A549 (cell line): ENCODE measurements at regions not wholly inside any gene's neighbourhood (a gene's known extent, or its start where the extent isn't known, plus 50 kb on each side); places are given as distances from the start of the nearest gene placed in this dataset.

Experiments used
- ATAC-seq, 2 experiments: fragments of 200-7000 bp in 1 of 2; fragments of >200 bp in 1 of 2; cut with Nextera tagmentation in 1 of 2; cut with Tn5 transposase in 1 of 2; 3 replicates each; pipeline versions ENCODE4 v1.8.0 to v1.9.1; 2018 to 2020; ENCODE audit warnings: mild to moderate bottlenecking in 1 of 2, moderate library complexity in 1 of 2
- CTCF ChIA-PET: fragments of 300-600 bp; sonication (Branson Sonifier 250); formaldehyde crosslinking; extraction: SDS; loops from one replicate; lab custom pipeline; 2021; ENCODE audit warnings: antibody characterized with exemption, inconsistent platforms; lab: Yijun Ruan, JAX
- POLR2A ChIA-PET: fragments of 350-600 bp; formaldehyde crosslinking; extraction: SDS; loops from one replicate; lab custom pipeline; 2021; ENCODE audit warnings: antibody characterized with exemption, inconsistent platforms; lab: Yijun Ruan, JAX
- DNase-seq, 2 experiments: peaks; one replicate each; pipeline versions ENCODE4 v3.0.0 to v3.0.0-alpha.2; 2011 to 2016; ENCODE audit warnings: low read depth in 1 of 2, low spot score in 1 of 2
- FAIRE-seq: peaks from 2 replicates; lab custom pipeline; 2011; peaks lifted over from hg19 to GRCh38; lab: Jason Lieb, UNC
- H3K27ac ChIP-seq, 2 experiments: fragments of >200 bp; sonication (Bioruptor Twin); formaldehyde crosslinking; 3 replicates each; pipeline ENCODE4 v1.5.1; 2016 to 2017
- H3K4me1 ChIP-seq: fragments of >200 bp; sonication (Bioruptor Twin); formaldehyde crosslinking; 3 replicates; pipeline ENCODE4 v1.6.1; 2016
- H3K4me2 ChIP-seq: fragments of >200 bp; sonication (Bioruptor Twin); formaldehyde crosslinking; 3 replicates; pipeline ENCODE4 v1.6.1; 2016
- H3K4me3 ChIP-seq: fragments of >200 bp; sonication (Bioruptor Twin); formaldehyde crosslinking; 3 replicates; pipeline ENCODE4 v1.5.1; 2016
- H3K9me3 ChIP-seq: fragments of >200 bp; sonication (Bioruptor Twin); formaldehyde crosslinking; 3 replicates; pipeline ENCODE4 v1.6.1; 2016
- BHLHE40 ChIP-seq: IDR thresholded peaks from 2 replicates; pipeline ENCODE4 v1.6.1; 2012; ENCODE audit warnings: low read depth, low read length, inconsistent platforms
- CHD2 ChIP-seq: fragments of 150-350 bp; IDR thresholded peaks from 2 replicates; pipeline ENCODE4 v1.6.1; 2014; ENCODE audit warnings: low read length; ENCODE audit not compliant: partially characterized antibody
- CHD4 ChIP-seq: fragments of 200-600 bp; sonication (generic); IDR thresholded peaks from 2 replicates; pipeline ENCODE4 v1.6.1; 2016; ENCODE audit warnings: antibody characterized with exemption, mild to moderate bottlenecking, borderline replicate concordance
- CTCF ChIP-seq: fragments of >200 bp; sonication (Bioruptor Twin); formaldehyde crosslinking; IDR thresholded peaks from 3 replicates; pipeline ENCODE4 v1.5.1; 2016
- EHF ChIP-seq: fragments of 250-450 bp; sonication (Bioruptor Pico); IDR thresholded peaks from 2 replicates; pipeline ENCODE4 v1.5.0; 2020; ENCODE audit warnings: mild to moderate bottlenecking
- ESRRA ChIP-seq: fragments of 150-350 bp; IDR thresholded peaks from 2 replicates; pipeline ENCODE4 v1.6.1; 2014; ENCODE audit warnings: mild to moderate bottlenecking, low read length, borderline replicate concordance
- FOSB ChIP-seq: fragments of 250-450 bp; sonication (Bioruptor Pico); IDR thresholded peaks from 2 replicates; pipeline ENCODE4 v1.5.0; 2020; ENCODE audit warnings: mild to moderate bottlenecking, moderate library complexity
- FOXS1 ChIP-seq: fragments of 250-450 bp; sonication (Bioruptor Pico); IDR thresholded peaks from 2 replicates; pipeline ENCODE4 v1.5.0; 2020; ENCODE audit warnings: mild to moderate bottlenecking, moderate library complexity
- HOXA7 ChIP-seq: fragments of 250-450 bp; sonication (Bioruptor Pico); IDR thresholded peaks from 2 replicates; pipeline ENCODE4 v1.5.0; 2020; ENCODE audit warnings: mild to moderate bottlenecking, moderate library complexity
- JUNB ChIP-seq: fragments of >200 bp; sonication (Bioruptor Twin); formaldehyde crosslinking; IDR thresholded peaks from 2 replicates; pipeline ENCODE4 v1.6.1; 2016
- MAZ ChIP-seq: fragments of 150-350 bp; IDR thresholded peaks from 2 replicates; pipeline ENCODE4 v1.6.1; 2014; ENCODE audit warnings: antibody characterized with exemption, low read depth, low read length, borderline replicate concordance
- PBX3 ChIP-seq: IDR thresholded peaks from 2 replicates; pipeline ENCODE4 v1.6.1; 2012
- POLR2A ChIP-seq: IDR thresholded peaks from 2 replicates; pipeline ENCODE4 v1.6.1; 2012; ENCODE audit warnings: mild to moderate bottlenecking, low read length
- POLR2AphosphoS2 ChIP-seq: conservative IDR thresholded peaks from 2 replicates; pipeline ENCODE4 v1.6.1; 2012; ENCODE audit warnings: low read length, improper control_type of control experiment, inconsistent platforms
- RFX5 ChIP-seq: fragments of 450-650 bp; IDR thresholded peaks from 2 replicates; pipeline ENCODE4 v1.7.1; 2014; ENCODE audit warnings: antibody characterized with exemption, mild to moderate bottlenecking, moderate library complexity
- SMC3 ChIP-seq: fragments of >200 bp; sonication (Bioruptor Twin); formaldehyde crosslinking; IDR thresholded peaks from 3 replicates; pipeline ENCODE4 v1.6.1; 2018; ENCODE audit warnings: inconsistent platforms
- ZC3H11A ChIP-seq: fragments of 450-650 bp; IDR thresholded peaks from 2 replicates; pipeline ENCODE4 v1.6.1; 2014; ENCODE audit warnings: antibody characterized with exemption, mild to moderate bottlenecking
- ZNF302 ChIP-seq: fragments of 250-450 bp; sonication (Bioruptor Pico); IDR thresholded peaks from 2 replicates; pipeline ENCODE4 v1.9.0; 2021; ENCODE audit warnings: inconsistent platforms, mild to moderate bottlenecking, moderate library complexity
- ZSCAN20 ChIP-seq: fragments of 250-450 bp; sonication (Bioruptor Pico); IDR thresholded peaks from 2 replicates; pipeline ENCODE4 v1.8.0; 2022; ENCODE audit warnings: mild to moderate bottlenecking, moderate library complexity
- WGBS: methylation state at CpG from one replicate; pipeline ENCODE4 v1.1.6; 2017; ENCODE audit errors: missing lambda C conversion rate; 5-methylcytosine and 5-hydroxymethylcytosine counted together
- TF ChIP-seq, protein P1 (sequence below): IDR thresholded peaks from 2 replicates; pipeline ENCODE4 v1.6.1; 2012
- TF ChIP-seq, protein P2 (sequence below): IDR thresholded peaks from 2 replicates; pipeline ENCODE4 v1.6.1; 2012; ENCODE audit warnings: low read depth, borderline replicate concordance

DNA sequence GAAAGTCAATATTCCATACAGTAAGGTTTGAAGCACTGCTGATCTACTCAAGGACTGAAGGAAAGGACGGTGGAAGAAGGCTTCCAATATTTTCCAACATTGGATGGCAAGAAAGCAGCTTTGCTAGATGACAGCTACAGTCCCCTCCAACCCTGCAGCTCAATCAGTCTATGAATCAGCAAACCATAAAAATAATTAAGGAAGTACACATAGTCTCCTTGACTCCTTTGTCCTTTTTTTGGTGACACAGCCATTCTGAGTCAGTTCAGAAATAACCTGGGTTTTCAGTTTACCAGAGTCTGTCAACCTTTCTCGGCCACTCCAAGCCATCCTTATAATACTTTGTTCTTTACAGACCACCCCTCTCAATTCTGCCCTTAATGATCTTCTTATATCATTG is 232.5 kb downstream of the IBTK start:
- no peak for ATAC-seq
- no peak for FAIRE-seq
- no peak for DNase-seq

GRCh38 chr6:82013561-82014530 is 233.7 kb downstream of the IBTK start:
- no peaks in the 10 kb centered on the region; the same call in 2 of the 3 replicates for H3K9me3 ChIP-seq
- DNase-seq (no peak), ATAC-seq (no peak), FAIRE-seq (no peak)
- TF ChIP-seq POLR2A (no peak), ZC3H11A (no peak), ZSCAN20 (CRISPR knock-in tag) (no peak), PBX3 (no peak), CTCF (no peak), HOXA7 (CRISPR knock-in tag) (no peak), BHLHE40 (no peak), ZNF302 (CRISPR knock-in tag) (no peak), RFX5 (no peak), ESRRA (no peak), FOXS1 (no peak), FOSB (CRISPR knock-in tag) (no peak), CHD4 (no peak), CHD2 (no peak), EHF (CRISPR knock-in tag) (no peak), JUNB (no peak), POLR2AphosphoS2 (no peak)
- TF ChIP-seq, protein P1, sequence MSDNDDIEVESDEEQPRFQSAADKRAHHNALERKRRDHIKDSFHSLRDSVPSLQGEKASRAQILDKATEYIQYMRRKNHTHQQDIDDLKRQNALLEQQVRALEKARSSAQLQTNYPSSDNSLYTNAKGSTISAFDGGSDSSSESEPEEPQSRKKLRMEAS: no peak
- TF ChIP-seq, protein P2, sequence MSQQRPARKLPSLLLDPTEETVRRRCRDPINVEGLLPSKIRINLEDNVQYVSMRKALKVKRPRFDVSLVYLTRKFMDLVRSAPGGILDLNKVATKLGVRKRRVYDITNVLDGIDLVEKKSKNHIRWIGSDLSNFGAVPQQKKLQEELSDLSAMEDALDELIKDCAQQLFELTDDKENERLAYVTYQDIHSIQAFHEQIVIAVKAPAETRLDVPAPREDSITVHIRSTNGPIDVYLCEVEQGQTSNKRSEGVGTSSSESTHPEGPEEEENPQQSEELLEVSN: no peak
- H3K4me2 ChIP-seq: peak overlapping the region; percentile 29; the same call in 1 of the 3 replicates
- ChIA-PET POLR2A (no interaction called here), CTCF (no interaction called here)
- peaks cover 32% of the 10 kb centered on the region for H3K4me1 ChIP-seq
- peak overlapping the region in 1 of 2 experiments; percentile 34; a peak in 1 of 6 replicates for H3K27ac ChIP-seq
- 56% methylated on average over 3 of the region's 3 CpGs for WGBS
- no peak overlapping the region for H3K4me3 ChIP-seq

More for the DNA sequence above, 232.5 kb downstream of the IBTK start:
- ChIA-PET CTCF (no interaction called here), POLR2A (no interaction called here)
- Histone ChIP-seq H3K9me3 (no peaks in the 10 kb centered on the region), H3K4me1 (peaks cover 32% of the 10 kb centered on the region), H3K4me2 (no peak overlapping the region), H3K27ac (peak overlapping the region; percentile 15 to 42; a peak in 2 of 6 replicates), H3K4me3 (no peak overlapping the region)
- TF ChIP-seq SMC3: no peak
- TF ChIP-seq, protein P1: no peak
- no peak for TF ChIP-seq BHLHE40
- TF ChIP-seq FOXS1: no peak
- no peak for TF ChIP-seq MAZ
- WGBS: 68% methylated on average over 2 of the region's 2 CpGs
